ENCODE measurements at regions not wholly inside any gene's neighbourhood (a gene's known extent, or its start where the extent isn't known, plus 50 kb on each side); places are given as distances from the start of the nearest gene placed in this dataset.

DNA sequence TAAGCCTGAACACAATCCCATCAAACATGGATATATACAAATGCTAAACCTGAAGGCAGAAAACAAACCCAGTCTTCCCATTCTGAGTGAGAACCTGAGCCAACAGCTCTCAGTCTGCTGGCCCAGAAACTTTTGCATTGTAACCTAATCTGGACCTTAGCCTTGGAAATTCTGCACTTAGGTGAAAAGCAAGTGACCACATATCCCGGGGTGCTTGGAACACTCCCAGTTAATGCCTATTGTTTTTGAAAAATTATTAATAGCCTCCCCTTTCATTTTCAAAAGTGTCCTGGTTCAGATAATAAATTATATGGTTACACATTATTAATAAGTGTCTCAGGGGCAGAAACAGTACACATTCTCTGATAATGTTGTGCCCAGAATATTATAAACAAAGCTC, 228.3 kb upstream of the TARS1 start:
- TF ChIP-seq CTCF (IDR thresholded peaks at IDR 0.05; ENCODE audit: low read depth, low read length, missing input control) (no peak), TAF1 (conservative IDR thresholded peaks at IDR 0.05) (no peak), RAD21 (IDR thresholded peaks at IDR 0.05) (no peak), EGR1 (IDR thresholded peaks at IDR 0.05; ENCODE audit: low read depth in 2 of 2) (no peak), SP1 (IDR thresholded peaks at IDR 0.05) (no peak)
- TF ChIP-seq, protein P1, sequence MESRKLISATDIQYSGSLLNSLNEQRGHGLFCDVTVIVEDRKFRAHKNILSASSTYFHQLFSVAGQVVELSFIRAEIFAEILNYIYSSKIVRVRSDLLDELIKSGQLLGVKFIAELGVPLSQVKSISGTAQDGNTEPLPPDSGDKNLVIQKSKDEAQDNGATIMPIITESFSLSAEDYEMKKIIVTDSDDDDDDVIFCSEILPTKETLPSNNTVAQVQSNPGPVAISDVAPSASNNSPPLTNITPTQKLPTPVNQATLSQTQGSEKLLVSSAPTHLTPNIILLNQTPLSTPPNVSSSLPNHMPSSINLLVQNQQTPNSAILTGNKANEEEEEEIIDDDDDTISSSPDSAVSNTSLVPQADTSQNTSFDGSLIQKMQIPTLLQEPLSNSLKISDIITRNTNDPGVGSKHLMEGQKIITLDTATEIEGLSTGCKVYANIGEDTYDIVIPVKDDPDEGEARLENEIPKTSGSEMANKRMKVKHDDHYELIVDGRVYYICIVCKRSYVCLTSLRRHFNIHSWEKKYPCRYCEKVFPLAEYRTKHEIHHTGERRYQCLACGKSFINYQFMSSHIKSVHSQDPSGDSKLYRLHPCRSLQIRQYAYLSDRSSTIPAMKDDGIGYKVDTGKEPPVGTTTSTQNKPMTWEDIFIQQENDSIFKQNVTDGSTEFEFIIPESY (IDR thresholded peaks at IDR 0.05): no peak
- TF ChIP-seq, protein P2, sequence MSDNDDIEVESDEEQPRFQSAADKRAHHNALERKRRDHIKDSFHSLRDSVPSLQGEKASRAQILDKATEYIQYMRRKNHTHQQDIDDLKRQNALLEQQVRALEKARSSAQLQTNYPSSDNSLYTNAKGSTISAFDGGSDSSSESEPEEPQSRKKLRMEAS (IDR thresholded peaks at IDR 0.05): no peak
- TF ChIP-seq, protein P3, sequence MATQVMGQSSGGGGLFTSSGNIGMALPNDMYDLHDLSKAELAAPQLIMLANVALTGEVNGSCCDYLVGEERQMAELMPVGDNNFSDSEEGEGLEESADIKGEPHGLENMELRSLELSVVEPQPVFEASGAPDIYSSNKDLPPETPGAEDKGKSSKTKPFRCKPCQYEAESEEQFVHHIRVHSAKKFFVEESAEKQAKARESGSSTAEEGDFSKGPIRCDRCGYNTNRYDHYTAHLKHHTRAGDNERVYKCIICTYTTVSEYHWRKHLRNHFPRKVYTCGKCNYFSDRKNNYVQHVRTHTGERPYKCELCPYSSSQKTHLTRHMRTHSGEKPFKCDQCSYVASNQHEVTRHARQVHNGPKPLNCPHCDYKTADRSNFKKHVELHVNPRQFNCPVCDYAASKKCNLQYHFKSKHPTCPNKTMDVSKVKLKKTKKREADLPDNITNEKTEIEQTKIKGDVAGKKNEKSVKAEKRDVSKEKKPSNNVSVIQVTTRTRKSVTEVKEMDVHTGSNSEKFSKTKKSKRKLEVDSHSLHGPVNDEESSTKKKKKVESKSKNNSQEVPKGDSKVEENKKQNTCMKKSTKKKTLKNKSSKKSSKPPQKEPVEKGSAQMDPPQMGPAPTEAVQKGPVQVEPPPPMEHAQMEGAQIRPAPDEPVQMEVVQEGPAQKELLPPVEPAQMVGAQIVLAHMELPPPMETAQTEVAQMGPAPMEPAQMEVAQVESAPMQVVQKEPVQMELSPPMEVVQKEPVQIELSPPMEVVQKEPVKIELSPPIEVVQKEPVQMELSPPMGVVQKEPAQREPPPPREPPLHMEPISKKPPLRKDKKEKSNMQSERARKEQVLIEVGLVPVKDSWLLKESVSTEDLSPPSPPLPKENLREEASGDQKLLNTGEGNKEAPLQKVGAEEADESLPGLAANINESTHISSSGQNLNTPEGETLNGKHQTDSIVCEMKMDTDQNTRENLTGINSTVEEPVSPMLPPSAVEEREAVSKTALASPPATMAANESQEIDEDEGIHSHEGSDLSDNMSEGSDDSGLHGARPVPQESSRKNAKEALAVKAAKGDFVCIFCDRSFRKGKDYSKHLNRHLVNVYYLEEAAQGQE (IDR thresholded peaks at IDR 0.05): no peak
